ENCODE measurements at regions not wholly inside any gene's neighbourhood (a gene's known extent, or its start where the extent isn't known, plus 50 kb on each side); places are given as distances from the start of the nearest gene placed in this dataset.

GRCh38 chr4:125624951-125625350, 310.2 kb downstream of the FAT4 start:
- TF ChIP-seq, protein P1, sequence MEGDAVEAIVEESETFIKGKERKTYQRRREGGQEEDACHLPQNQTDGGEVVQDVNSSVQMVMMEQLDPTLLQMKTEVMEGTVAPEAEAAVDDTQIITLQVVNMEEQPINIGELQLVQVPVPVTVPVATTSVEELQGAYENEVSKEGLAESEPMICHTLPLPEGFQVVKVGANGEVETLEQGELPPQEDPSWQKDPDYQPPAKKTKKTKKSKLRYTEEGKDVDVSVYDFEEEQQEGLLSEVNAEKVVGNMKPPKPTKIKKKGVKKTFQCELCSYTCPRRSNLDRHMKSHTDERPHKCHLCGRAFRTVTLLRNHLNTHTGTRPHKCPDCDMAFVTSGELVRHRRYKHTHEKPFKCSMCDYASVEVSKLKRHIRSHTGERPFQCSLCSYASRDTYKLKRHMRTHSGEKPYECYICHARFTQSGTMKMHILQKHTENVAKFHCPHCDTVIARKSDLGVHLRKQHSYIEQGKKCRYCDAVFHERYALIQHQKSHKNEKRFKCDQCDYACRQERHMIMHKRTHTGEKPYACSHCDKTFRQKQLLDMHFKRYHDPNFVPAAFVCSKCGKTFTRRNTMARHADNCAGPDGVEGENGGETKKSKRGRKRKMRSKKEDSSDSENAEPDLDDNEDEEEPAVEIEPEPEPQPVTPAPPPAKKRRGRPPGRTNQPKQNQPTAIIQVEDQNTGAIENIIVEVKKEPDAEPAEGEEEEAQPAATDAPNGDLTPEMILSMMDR (IDR thresholded peaks at IDR 0.05), result no peak
- TF ChIP-seq EZH2 (IDR thresholded peaks at IDR 0.05; ENCODE audit: borderline replicate concordance, insufficient read depth, low read depth, low read length, poor library complexity, severe bottlenecking), result no peak

Measured in B cell (primary cell).